Stimulated activated CD4-positive, alpha-beta T cell treated with anti-CD3 and anti-CD28 coated beads, Interleukin-4, amount 100 ng/mL, for 1 hour (primary cell): ENCODE measurements at regions not wholly inside any gene's neighbourhood (a gene's known extent, or its start where the extent isn't known, plus 50 kb on each side); places are given as distances from the start of the nearest gene placed in this dataset.
"Not testable (repeated sequence)": the region's sequence is repeated elsewhere in the genome, so short reads cannot be mapped to it uniquely, and the experiment has no call there.

Source experiments
- DNase-seq: peaks from one replicate; pipeline ENCODE4 v3.0.0-alpha.2; 2020

DNA sequence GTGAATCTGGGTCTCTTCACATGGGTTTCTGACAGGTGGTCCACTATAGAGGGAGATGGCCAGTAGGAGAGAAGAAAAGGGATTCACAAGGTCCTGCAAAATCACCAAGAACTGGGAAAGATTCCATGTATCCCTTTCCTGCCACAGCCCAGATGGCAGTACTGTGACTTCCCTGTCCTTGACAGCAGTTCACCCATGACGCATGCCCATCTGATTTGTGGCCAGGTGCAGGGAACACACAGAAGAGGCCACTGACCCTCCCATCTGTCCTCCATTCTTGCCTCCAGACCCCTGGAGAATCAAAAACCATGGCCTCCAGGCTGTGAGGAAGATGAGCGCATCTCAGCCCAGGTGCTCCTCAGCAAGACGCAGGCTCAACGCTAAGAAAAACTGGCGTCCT is 183.1 kb upstream of the RREB1 start:
- no peak for DNase-seq

DNA sequence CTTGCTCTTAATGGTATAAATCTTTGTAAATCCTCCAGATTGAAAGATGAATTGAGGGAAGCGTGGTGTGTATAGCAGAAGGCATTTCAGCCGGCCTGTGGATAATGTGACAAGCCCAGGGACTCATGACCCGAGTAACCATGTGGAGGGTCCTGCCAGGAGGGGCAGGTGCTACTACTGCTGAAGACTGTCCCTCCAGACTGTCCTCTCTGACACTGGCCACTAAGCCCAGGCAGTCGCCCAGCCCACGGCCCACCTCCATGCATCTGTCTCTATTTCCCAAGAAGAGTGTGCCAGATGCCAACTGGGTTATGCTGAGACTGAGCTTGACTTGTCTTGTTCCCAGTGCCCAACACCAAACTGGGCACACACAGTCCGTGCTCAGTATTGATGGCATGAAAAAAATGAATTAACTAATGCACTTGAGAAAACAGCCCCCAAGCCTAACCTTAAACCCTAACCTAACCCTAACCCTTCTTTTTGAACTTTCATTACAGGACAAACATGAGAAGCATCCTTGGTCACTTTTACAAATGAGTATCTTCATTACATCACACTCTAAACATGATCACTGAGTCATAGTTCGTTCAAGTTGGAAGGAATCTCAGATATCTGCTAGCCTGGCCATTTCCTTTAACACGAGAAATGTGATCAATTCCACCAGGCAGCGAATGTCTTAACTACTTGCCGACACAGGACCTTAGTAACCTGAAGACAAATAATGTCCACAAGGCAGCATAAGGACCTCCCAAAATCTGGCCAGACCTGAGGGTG is 182.2 kb upstream of the RREB1 start:
- DNase-seq: no peak

DNA sequence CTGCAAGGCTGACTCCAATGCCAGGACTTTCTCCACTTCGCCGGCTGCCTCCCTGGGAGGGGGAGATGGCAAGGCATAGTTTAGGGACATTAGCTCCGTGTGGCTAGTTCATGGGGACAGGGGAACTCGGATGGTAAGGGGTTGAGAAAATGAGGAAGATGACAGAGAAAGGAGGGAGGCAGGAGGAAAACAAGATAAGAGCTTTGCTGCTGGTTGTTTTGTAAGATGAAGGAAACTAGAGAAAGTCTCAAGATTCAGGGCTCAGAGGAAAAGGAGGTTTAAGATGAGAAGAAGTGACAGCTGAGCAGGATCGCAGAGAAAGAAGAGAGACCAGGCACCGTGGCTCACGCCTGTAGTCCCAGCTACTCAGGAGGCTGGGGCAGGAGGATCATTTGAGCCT is 180.9 kb upstream of the RREB1 start:
- DNase-seq: no peak

DNA sequence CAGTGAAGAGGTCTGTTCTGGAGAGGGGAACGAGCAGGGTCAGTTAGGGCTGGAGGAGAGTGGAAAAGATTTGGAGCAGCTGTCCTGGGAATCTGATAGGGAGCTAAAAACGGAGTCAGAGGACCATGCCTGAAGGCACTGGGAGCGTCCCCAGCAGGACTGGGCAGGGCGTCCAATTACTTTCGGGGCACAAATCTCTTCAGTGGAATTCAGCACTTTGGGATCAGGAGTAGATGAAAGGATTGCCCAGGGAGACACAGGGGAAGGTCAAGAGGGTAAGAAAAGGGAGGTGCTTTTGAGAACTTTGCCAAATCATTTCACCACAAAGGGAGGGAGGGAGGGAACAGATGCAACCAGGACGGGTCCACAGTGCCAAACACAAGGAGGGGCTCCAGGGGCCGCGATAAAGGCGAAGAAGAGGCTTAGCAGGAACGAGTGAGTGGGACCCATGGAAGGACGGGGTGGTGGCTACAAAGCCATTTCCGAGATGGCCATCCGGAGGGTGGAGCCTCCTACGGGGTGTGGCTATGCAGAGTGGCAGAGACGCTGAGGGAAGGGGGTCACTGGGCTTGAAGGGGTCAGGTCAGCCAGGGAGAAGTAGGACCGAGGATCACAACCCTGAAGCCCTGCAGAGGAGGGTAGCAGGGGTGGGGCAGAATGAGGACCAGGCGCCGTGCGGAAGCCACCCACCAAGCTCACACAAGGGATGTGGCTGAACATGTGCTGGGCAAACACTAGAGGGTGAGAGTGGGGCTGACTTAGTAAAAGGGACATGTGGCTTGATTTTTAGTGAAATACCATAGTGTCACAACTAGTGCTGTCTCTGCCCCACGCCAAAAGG is 180.0 kb upstream of the RREB1 start:
- no peak for DNase-seq

DNA sequence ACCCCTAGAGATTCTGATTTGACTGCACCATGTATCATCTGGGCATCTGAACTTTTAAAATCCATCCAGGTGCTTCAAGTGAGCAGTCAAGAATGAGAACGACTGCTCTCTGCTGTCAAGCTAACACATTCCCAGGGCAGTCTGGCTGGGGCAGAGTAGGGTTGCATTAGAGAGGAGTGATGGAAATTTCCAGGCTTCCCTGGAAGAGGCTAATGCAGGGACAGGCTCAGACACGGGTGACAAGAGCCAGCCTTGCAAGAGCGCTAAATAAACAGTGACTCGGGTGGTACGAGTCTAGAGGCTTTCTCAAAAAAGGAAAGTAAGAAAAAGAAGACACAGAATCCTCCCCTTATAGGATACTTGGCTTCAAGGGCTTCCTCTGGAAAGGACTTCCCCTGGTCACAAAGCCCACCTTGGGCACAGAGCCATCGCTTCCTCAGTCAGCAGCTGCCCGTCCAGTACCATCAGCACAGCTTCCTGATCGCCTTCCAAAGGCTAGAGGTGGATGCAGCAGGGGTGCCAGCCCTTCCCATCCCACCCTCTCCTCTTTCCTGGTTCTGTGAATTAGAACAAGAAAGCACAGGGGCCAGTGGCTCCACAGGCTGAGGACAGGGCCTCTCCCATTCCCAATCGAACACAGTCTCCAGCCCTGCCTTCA is 177.4 kb upstream of the RREB1 start:
- no peak for DNase-seq

DNA sequence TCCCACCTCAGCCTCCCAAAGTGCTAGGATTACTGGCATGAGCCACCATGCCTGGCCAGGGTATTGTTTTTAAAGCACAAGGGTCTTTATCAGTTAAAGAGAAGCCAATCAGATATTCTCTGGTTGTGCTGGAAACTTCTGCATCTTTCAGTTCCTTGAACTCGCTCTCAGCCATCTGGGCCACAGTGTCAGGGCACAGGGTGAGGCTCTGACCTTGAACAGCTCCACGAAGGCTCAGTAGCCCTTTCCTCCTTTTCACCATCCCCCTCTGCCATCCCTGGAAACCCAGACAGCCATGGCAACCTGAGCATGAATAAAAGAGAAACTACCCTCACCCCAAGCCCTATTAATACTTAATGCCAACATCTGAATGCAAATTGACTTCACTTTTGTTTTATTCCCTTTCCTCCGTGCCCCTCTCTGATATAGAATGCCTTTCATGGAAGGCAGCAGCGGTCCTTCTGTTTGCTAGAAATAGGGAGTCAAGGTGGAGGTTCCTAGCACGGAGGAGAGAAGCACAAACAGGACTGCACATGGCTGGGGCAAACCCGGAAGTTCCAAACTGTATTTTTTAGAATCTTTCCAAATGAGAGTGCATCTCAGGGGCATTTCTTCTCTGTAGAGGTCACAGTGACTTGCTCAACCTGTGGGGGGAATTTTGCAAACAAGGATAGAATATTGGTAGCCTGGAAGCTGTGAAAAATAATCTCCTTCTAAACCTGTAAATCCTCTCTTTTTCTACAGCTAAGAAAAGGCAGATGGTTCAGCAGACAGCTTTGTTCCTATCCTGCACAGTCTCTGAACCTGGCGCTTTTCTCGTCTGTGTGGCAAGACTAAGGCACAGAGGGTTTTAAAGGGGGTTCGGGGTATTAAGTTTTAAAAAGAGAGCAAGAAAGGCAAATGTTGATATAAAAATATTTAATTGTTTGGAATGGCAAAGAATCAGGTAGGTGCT is 176.4 kb upstream of the RREB1 start:
- DNase-seq: no peak

DNA sequence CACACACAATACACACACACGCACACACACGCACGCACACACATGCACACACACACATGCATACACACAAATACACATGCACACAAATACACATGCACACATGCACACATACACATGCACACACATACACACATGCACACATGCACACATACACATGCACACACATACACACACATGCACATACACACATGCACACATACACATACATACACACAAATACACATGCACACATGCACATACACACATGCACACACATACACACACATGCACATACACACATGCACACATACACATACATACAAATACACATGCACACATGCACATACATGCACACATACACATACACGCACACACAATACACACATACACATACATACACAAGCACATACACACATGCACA is 175.4 kb upstream of the RREB1 start:
- DNase-seq: no peak

DNA sequence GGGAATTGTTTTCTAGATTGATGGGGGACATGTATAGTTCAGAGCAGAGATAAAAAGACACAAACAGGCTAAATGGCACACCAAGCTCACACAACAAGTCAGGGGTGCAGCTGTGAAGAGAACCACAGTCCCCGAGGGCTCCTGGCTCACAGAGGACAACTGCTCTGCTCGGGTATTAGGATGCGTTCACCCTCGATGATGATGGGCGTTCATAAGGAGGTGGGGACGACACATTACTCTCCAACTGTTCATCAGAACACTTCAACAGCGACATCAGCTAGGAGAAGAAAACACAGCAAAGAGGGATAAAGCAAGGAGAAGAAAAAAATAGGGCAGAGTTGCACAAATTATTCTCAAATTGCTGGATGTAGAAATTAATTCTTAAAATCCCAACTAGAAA is 174.8 kb upstream of the RREB1 start:
- DNase-seq: no peak

DNA sequence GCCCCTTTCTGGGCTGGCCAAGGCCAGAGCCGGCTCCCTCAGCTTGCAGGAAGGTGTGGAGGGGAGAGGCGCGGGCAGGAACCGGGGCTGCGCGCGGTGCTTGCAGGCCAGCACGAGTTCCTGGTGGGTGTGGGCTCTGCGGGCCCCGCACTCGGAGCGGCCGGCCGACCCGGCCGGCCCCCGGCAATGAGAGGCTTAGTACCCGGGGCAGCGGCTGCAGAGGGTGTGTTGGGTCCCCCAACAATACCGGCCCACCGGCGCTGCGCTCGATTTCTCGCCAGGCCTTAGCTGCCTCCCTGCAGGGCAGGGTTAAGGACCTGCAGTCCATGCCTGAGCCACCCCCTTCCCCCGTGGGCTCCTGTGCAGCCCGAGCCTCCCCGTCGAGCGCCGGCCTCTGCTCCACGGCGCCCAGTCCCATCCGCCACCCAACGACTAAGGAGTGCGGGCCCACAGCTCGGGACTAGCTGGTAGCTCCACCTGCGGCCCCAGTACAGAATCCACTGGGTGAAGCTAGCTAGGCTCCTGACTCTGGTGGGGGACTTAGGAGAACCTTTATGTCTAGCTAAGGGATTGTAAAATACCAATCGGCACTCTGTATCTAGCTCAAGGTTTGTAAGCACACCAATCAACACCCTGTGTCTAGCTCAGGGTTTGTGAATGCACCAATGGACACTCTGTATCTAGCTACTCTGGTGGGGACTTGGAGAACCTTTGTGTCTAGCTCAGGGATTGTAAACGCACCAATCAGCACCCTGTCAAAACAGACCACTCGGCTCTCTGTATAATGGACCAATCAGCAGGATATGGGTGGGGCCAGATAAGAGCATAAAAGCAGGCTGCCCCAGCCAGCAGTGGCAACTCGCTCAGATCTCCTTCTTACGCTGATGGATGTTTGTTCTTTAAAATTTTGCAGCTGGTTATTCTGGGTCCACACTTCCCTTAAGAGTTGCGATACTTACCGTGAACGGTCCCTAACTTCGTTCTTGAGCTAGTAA is 167.4 kb upstream of the RREB1 start:
- DNase-seq: no peak

DNA sequence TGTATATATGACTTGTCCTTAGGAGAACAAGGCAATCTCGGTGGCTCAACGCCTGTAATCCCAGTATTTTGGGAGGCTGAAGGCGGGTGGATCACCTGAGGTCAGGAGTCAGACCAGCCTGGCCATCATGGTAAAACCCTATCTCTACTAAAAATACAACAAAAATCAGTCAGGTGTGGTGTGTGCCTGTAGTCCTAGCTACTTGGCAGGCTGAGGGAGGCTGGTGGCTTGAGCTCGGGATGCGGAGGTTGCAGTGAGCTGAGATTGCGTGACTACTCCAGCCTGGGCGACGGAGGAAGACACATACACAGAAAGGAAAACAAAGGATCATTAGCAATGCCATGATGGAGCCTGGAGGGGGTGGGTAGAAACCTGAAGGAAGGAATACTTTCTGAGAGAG is 166.6 kb upstream of the RREB1 start:
- DNase-seq: no peak

DNA sequence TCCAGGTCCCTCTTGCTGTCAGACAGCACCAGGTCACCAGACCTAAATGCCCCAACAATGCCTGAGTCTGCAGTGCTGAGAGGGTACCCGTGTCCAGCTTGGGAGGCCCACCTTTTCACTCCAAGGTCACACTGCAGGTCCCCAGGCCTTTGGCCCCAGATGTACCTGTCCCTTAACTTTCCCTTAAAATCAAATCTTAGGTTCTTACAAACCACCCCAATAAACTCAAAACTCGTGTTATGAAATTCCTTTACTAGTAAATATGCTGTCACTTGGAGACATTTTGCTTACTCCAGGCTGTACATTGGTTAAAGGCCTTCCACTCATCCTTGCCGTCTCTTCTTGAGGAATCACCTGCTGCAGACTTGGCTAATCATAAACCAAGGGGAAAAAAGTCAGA is 165.7 kb upstream of the RREB1 start:
- no peak for DNase-seq

DNA sequence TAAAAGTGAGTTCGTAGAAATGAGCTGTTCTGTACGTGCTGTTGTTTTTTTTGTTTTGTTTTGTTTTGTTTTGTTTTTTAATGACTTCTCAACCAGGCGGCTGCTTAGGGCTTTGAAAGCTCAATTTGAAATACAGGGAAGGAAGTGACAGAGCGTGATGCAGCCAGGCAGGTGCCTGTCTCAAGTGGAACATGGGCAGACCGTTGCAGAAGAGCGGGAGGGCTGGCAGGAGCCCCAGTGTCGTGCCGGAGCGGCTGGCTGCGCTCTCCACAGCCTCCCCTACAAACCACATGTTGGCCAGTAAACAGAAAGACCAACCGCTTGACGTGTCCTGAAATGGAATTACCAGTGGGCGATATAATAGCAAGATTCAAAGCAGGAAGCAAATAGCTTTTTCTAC is 164.9 kb upstream of the RREB1 start:
- DNase-seq: no peak

DNA sequence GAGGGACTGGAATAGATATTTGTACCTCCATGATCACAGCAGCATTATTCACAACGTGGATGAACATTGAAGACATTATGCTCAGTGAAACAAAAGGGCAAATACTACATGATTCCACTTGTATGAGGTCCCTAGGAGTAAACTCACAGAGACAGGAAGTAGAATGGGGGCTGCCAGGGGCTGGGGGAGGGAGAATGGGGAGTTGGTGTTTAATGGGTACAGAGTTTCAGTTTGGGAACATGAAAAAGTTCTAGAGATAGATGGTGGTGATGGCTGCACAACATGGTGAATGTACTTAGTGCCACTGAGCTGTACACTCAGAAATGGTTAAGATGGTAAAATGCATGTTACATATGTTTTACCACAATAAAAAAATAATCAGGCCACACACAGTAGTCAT is 164.3 kb upstream of the RREB1 start:
- DNase-seq: no peak

DNA sequence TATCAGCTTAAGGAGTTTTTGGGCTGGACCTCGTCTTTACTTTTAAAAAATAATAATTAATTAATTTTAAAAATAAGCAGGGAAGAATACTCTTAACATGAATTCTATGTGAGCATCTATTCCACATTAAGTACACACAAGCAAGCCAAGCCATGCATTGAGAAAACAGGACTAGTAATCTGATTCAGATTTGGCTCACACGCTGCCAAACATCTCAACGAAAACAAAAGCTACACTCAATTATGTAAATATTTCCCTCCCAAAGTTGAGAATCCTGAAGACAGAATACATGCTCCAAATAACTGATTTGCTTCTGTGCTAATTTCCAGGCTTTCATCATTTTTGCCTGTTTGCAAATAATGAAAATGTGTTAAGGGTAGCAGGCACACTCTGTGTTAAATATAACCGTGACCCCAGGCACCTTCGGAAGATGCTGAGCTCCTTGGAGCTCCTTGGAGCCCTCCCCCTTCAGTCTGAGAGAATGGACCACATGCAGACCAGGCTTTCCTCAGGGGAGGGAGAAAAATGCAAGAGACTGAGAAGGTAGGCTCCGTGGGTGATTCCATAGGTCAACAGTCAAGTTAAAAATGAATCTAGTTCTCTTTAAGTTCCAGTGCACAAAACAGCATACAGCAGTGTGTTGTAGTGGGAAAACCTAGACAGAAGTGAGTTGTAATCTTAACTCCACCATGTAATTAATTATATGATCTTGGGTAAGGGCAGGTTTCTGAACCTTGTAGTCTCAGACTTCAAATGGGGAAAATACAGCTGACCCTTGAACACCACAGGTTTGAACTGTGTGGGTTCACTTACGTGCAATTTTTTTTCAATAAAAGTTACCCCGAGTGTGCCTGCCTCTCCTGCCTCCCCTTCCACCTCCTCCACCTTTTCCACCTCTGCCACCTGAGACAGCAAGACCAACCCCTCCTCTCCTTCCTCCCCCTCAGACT is 161.3 kb upstream of the RREB1 start:
- DNase-seq: no peak

DNA sequence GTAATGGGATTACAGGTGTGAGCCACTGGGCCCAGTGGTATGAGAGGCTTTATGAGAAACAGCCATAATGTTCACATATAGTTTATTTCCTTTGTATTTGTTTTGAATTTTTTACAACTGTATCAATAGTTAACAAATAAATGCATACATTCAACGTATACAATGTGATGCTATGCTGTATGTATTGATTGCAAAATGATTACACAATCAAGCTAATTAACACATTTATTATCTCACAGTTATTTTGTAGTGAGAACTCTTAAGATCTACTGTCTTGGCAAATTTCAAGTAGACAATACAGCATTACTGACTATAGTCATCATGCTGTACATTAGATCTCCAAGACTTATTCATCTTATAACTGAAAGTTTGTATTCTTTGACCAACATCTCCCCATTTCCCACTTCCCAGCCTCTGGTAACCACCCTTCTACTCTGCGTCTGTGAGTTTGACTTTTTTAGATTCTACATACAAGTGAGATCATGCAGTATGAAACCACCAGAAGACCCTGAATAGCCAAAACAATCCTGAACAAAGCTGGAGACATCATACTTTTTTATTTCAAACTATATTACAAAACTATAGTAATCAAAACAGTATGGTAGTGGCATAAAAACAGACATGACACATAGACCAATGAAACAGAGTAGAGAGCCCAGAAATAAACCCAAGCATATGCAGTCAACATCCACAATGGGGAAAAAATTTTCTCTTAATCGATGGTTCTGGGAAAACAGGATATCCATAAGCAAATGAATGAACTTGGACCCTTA is 157.2 kb upstream of the RREB1 start:
- no peak for DNase-seq

DNA sequence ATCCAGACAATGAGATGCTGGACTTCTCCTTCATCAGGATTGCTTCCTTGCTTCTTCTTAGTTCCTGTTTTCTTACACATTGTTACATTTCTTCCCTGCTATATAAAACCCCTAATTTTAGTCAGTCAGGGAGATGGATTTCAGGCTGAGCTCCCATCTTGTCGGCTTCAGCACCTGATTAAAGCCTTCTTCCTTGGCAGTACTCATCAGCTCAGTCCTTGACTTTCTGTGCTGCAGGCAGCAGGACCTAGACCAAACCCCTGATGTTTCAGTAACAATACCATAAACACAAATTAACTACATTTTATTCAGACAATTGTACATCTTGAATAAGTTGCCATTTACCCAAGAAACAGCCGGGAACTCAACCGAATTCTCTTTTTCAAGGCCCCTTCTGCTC is 156.4 kb upstream of the RREB1 start:
- no peak for DNase-seq

DNA sequence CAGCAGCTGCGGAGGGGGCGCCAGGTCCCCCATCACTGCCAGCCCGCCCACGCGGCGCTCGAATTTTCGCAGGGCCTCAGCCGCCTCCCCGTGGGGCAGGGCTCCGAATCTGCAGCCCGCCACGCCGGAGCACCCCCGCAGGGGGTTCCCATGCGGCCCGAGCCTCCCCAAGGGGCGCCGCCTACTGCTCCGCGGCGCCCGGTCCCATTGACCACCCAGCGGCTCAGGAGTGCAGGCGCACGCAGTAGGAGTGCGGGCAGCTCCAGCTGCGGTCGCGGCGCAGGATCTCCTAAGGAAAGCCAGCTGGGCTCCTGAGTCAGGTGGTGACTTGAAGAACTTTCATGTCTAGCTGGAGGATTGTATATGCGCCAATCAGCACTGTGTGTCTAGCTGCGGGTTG is 155.3 kb upstream of the RREB1 start:
- DNase-seq: no peak

DNA sequence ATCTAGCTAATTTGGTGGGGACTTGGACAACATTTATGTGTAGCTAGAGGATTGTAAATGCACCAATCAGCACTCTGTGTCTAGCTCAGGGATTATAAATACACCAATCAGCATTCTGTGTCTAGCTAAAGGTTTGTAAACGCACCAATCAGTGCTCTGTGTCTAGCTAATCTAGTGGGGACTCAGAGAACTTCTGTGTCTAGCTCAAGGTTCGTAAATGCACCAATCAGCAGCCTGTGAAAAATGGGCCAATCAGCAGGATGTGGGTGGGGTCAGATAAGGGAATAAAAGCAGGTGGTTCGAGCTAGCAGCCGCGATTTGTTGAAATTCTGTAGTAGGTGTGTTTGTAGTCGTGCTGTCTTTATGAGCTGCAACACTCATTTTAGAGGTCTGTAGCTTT is 154.8 kb upstream of the RREB1 start:
- not testable (repeated sequence) for DNase-seq

DNA sequence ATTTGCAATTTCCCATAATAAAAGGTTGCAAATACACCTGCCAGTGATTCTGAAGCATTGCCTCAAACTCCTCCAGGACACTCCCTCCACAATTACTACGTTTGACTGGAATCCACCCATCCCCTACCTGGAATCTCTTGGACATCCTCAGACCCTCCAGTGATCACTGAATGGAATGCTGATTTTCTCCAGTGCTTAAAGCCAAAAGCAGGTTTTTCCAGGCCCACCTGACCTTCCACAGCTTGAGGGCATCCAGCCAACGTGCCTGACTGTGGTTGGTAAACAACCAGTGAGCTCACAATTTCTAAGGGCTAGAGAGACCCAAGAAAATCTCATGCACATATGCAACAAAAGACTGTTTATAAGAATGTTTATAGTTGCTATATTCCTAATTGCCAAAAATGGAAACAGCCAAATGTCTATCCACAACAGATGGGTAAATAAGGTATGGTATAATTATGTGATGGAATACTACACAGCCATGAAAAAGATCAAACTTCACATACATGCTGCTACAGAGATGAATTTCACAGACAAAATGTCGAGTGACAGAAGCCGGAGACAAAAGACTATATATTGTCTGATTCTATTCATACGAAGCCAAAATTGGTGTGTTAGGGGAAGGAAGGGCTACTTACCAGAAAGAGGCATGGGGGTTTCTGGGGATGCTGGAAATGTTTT is 147.1 kb upstream of the RREB1 start:
- DNase-seq: no peak
